DND-41 (cell line): ENCODE measurements at regions not wholly inside any gene's neighbourhood (a gene's known extent, or its start where the extent isn't known, plus 50 kb on each side); places are given as distances from the start of the nearest gene placed in this dataset.

Source experiments
- ATAC-seq: fragments of 200-7000 bp; cut with Tn5 transposase; 3 replicates; pipeline ENCODE4 v1.9.1; 2021; ENCODE audit warnings: low read depth; ENCODE audit not compliant: insufficient read depth
- DNase-seq: peaks from one replicate; pipeline ENCODE4 v3.0.0-alpha.2; 2020
- H2AFZ ChIP-seq: 2 replicates; pipeline ENCODE4 v1.6.0; 2012; ENCODE audit warnings: low read depth, low read length
- H3K27ac ChIP-seq: 2 replicates; pipeline ENCODE4 v1.5.1; 2012; ENCODE audit warnings: low read length, inconsistent platforms
- H3K27me3 ChIP-seq: fragments of 200-600 bp; sonication (generic); 2 replicates; pipeline ENCODE4 v1.6.0; 2012; ENCODE audit warnings: low read length, mild to moderate bottlenecking, inconsistent platforms; ENCODE audit not compliant: insufficient read depth, poor library complexity
- H3K36me3 ChIP-seq: 2 replicates; pipeline ENCODE4 v1.5.1; 2012; ENCODE audit warnings: low read length, inconsistent platforms; ENCODE audit not compliant: insufficient read depth
- H3K4me1 ChIP-seq: 2 replicates; pipeline ENCODE4 v1.5.1; 2012; ENCODE audit warnings: mild to moderate bottlenecking, low read length; ENCODE audit not compliant: insufficient read depth
- H3K4me2 ChIP-seq: 2 replicates; pipeline ENCODE4 v1.6.0; 2012; ENCODE audit warnings: mild to moderate bottlenecking, moderate library complexity, low read length, inconsistent platforms; ENCODE audit not compliant: insufficient read depth
- H3K4me3 ChIP-seq, 2 experiments: fragments of 200-600 bp in 1 of 2; shearing (Covaris generic) in 1 of 2; 2 replicates each; pipeline ENCODE4 v1.5.1; 2012 to 2016; ENCODE audit warnings: inconsistent platforms in 2 of 2, low read length in 2 of 2, mild to moderate bottlenecking in 2 of 2, low read depth in 1 of 2, moderate library complexity in 1 of 2
- H3K79me2 ChIP-seq: 2 replicates; pipeline ENCODE4 v1.6.0; 2012; ENCODE audit warnings: low read length, inconsistent platforms; ENCODE audit not compliant: insufficient read depth
- H3K9ac ChIP-seq: 2 replicates; pipeline ENCODE4 v1.6.0; 2012; ENCODE audit warnings: low read depth, mild to moderate bottlenecking, inconsistent platforms, low read length, moderate library complexity
- H3K9me3 ChIP-seq: 2 replicates; pipeline ENCODE4 v1.5.1; 2012; ENCODE audit warnings: low read length, moderate library complexity, mild to moderate bottlenecking, inconsistent platforms; ENCODE audit not compliant: insufficient read depth, severe bottlenecking
- H4K20me1 ChIP-seq: 2 replicates; pipeline ENCODE4 v1.6.0; 2012; ENCODE audit warnings: low read length; ENCODE audit not compliant: insufficient read depth
- EZH2 ChIP-seq: IDR thresholded peaks from 3 replicates; pipeline ENCODE4 v1.6.1; 2012; ENCODE audit warnings: borderline replicate concordance, low read depth, mild to moderate bottlenecking, moderate library complexity, low read length, inconsistent platforms; ENCODE audit not compliant: severe bottlenecking
- TF ChIP-seq, protein P1 (sequence below): IDR thresholded peaks from 2 replicates; pipeline ENCODE4 v1.5.1; 2012; ENCODE audit warnings: borderline replicate concordance, low read length, moderate library complexity, mild to moderate bottlenecking; ENCODE audit not compliant: poor library complexity, severe bottlenecking; ENCODE audit errors: extremely low read depth

- DNase-seq = no peak
- H2AFZ ChIP-seq = no peak overlapping the region
- H3K4me1 ChIP-seq = no peaks in the 10 kb centered on the region
Observed at GRCh38 chr18:40437517-40437916, 1517.5 kb upstream of the PIK3C3 start.

DNA sequence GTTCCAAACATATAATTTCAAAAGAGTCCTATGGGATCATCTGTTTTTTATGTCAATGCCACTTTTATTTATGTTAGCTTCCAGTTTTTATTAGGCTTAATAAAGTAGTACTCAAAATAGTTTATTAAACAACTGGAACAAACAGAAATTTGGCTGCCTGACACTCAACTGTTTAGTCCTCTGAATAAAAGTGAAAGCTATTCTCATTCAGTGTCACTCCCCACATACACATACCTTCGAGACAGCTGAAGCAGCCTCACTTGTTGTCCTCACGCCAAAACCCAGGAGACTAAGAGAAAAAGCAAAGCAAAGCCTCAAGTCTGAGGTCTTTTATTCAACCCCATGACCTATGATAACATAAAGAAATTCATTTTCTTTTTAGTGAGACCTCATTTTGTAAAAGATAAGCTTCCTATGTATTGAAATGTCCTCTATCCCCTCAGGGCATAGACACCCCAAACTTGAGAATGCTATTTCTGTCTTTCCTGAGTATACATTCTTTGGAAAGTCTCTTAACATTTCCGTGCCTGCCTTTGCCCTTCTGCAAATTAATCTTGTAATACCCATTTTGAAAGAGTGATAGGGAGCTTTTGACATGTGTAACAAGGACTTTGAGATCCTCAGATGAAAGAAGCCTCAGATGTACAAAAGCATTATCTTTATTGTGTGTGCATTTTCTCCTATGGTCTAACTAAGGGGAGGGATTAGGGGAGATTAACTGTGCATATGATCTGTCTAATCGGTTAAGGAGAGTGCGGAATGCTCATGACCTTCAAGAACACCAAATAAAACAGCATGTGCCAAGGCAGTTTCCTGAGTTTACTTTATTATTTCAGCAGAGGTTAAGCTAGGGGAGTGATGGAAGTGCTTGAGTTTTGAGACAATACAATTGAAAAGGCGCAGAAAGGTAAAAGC lies 1523.7 kb upstream of the PIK3C3 start:
- Histone ChIP-seq H3K9me3 (no peaks in the 10 kb centered on the region), H3K4me2 (no peak overlapping the region), H4K20me1 (no peaks in the 10 kb centered on the region), H3K4me3 (no peak overlapping the region), H3K27ac (no peak overlapping the region), H3K9ac (no peak overlapping the region), H3K27me3 (no peaks in the 10 kb centered on the region), H3K79me2 (no peaks in the 10 kb centered on the region), H2AFZ (no peak overlapping the region), H3K36me3 (no peaks in the 10 kb centered on the region), H3K4me1 (no peaks in the 10 kb centered on the region)
- no peak for ATAC-seq
- TF ChIP-seq, protein P1, sequence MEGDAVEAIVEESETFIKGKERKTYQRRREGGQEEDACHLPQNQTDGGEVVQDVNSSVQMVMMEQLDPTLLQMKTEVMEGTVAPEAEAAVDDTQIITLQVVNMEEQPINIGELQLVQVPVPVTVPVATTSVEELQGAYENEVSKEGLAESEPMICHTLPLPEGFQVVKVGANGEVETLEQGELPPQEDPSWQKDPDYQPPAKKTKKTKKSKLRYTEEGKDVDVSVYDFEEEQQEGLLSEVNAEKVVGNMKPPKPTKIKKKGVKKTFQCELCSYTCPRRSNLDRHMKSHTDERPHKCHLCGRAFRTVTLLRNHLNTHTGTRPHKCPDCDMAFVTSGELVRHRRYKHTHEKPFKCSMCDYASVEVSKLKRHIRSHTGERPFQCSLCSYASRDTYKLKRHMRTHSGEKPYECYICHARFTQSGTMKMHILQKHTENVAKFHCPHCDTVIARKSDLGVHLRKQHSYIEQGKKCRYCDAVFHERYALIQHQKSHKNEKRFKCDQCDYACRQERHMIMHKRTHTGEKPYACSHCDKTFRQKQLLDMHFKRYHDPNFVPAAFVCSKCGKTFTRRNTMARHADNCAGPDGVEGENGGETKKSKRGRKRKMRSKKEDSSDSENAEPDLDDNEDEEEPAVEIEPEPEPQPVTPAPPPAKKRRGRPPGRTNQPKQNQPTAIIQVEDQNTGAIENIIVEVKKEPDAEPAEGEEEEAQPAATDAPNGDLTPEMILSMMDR = no peak
- TF ChIP-seq EZH2 = no peak
- DNase-seq = no peak

More at GRCh38 chr18:40437517-40437916, 1517.5 kb upstream of the PIK3C3 start:
- no peak for TF ChIP-seq EZH2
- TF ChIP-seq, protein P1 = no peak
- ATAC-seq = no peak
- Histone ChIP-seq H3K79me2 (no peaks in the 10 kb centered on the region), H3K27me3 (no peaks in the 10 kb centered on the region), H3K27ac (no peak overlapping the region), H3K9me3 (no peaks in the 10 kb centered on the region), H3K9ac (no peak overlapping the region), H4K20me1 (no peaks in the 10 kb centered on the region), H3K36me3 (no peaks in the 10 kb centered on the region), H3K4me2 (no peak overlapping the region), H3K4me3 (no peak overlapping the region)

GRCh38 chr18:40423291-40423690 lies 1531.7 kb upstream of the PIK3C3 start:
- no peak overlapping the region for H3K9ac ChIP-seq
- H3K9me3 ChIP-seq = no peaks in the 10 kb centered on the region
- H2AFZ ChIP-seq = no peak overlapping the region
- TF ChIP-seq EZH2 = no peak
- TF ChIP-seq, protein P1 = no peak
- H3K4me2 ChIP-seq = no peak overlapping the region
- no peak overlapping the region for H3K4me3 ChIP-seq
- no peaks in the 10 kb centered on the region for H3K36me3 ChIP-seq
- no peak overlapping the region for H3K27ac ChIP-seq
- no peaks in the 10 kb centered on the region for H3K79me2 ChIP-seq
- no peaks in the 10 kb centered on the region for H4K20me1 ChIP-seq
- H3K4me1 ChIP-seq = no peaks in the 10 kb centered on the region
- DNase-seq (no peak), ATAC-seq (no peak)
- H3K27me3 ChIP-seq = no peaks in the 10 kb centered on the region

DNA sequence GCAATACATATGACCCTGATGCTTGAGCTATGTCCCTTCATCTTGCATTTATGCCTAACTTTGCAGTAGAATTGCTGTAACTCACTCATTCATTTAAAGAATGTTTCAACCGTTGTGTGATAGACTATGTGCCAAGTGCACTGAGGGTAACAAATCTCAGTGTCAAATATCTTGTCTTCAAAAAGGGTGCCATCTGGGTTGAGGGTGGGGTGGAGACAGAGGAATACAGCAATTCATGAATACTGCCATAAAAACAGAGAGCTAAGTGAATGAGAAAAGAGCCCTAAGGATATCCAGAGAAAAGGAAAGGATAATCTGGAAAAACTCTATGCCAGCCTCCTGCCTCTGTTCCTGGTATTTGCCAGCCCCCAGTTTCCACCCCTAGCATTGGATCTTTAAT lies 1534.4 kb upstream of the PIK3C3 start:
- H3K79me2 ChIP-seq = no peaks in the 10 kb centered on the region
- H3K9me3 ChIP-seq = no peaks in the 10 kb centered on the region
- no peaks in the 10 kb centered on the region for H3K36me3 ChIP-seq
- DNase-seq (no peak), ATAC-seq (no peak)
- no peak overlapping the region for H2AFZ ChIP-seq
- no peak overlapping the region for H3K27ac ChIP-seq
- no peaks in the 10 kb centered on the region for H3K4me1 ChIP-seq
- no peak for TF ChIP-seq EZH2
- TF ChIP-seq, protein P1 = no peak
- no peak overlapping the region for H3K9ac ChIP-seq
- H3K27me3 ChIP-seq = no peaks in the 10 kb centered on the region
- H3K4me2 ChIP-seq = no peak overlapping the region
- no peak overlapping the region for H3K4me3 ChIP-seq
- H4K20me1 ChIP-seq = no peaks in the 10 kb centered on the region
